Lung microvascular endothelial cell (primary cell): ENCODE measurements at regions not wholly inside any gene's neighbourhood (a gene's known extent, or its start where the extent isn't known, plus 50 kb on each side); places are given as distances from the start of the nearest gene placed in this dataset.
"Not testable (repeated sequence)": the region's sequence is repeated elsewhere in the genome, so short reads cannot be mapped to it uniquely, and the experiment has no call there.

Experiments used
- DNase-seq, 2 donors: peaks; one replicate each; pipeline versions ENCODE4 v3.0.0 to v3.0.0-alpha.2; 2010; ENCODE audit warnings: low read depth in 2 of 2

DNA sequence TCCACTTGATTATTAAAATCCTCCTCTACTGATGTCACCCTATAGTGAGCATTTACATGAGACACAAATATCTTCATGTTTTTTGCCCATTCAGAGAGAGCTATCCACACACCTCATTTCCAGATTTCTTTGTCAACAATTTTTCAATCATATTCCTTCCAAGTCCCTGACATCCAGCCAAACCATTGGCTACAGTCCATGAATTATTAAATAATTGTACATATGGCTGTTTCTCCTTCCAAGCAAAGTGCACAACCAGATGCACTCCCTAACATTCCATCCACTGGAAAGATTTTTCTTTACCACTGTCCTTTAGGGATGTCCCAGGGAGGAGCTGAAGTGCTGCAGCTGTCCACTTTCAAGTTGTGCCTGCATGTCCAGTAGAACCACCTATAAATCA lies 328.0 kb upstream of the MDFIC2 start:
- DNase-seq: no peak

DNA sequence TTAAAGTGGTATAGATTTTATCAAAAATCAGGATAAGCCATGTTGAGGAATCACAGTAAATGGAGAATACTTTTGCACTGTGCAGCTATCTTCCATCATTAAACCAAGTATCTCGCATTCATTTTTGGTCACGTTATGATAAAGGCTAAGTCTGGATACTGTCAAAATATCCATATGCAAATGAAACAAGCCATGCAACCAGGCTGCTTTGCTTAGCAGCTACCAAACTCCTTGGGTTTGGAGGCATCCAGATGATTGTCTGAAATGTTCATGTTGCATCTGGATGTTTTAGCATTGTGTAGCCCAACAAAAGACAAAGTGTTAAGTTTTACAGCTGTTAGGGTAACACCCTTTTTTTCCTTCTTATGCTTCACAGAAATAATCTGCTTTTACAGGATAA lies 322.9 kb upstream of the MDFIC2 start:
- no peak for DNase-seq

DNA sequence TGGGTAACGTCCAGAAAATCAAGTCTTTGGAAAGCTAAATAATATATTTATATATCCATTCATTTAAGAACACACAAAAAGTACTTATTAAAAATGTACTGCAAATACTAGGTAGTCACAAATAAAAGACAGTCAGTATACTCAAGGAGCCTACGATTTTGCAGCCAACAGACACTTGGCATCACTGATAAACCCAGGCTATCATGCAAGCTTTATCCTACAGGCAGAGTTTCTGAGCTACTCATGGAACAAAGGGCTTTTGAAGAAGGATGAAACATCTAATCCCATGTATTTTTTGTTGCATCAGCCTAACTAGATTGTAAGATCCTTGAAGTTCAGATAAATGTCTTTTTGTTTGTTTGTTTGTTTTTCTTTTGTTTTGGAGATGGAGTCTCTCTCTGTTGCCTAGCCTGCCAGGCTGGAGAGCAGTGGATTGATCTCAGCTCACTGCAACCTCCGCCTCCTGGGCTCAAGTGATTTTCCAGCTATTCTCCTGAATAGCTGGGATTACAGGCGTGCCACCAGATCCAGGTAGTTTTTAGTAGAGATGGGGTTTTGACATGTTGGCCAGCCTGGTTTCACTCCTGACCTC lies 319.4 kb upstream of the MDFIC2 start:
- no peak for DNase-seq

DNA sequence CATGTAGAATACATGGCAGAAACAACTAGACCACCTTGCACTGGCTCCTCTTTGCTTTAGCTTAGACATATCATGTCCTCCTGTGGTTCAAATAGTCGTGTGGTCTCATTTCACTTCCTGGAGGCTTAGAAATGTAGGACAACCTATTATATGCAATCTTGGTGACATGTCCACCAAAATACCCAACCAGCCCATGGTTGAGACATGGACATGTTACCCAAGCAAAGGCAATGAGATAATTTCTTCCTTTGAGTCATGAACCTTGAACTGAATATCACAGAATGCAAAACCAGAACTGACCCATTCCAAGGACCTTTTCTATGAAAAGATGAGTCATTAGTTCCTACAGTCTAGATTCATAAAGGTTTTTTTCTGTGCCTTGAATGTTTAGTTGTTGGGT lies 309.0 kb upstream of the MDFIC2 start:
- no peak for DNase-seq

DNA sequence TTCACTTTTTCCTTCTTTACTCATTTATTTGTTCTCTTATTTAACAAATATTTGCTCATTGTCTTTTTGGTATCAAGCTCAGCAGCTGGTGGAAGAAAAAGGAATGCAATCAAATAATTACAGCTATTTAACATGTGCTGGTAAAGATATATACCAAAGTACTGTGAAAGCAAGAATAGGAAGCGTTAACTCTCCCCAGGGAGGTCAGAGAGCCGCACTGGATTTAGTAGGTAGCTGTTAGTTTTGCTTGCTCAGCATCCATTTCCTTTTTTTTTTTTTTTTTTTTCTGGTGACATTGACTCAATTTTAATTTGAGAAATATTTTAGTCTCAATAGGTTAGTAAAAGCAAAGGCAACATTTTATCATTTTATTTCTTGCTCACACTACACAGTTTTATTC lies 308.5 kb upstream of the MDFIC2 start:
- DNase-seq: no peak

DNA sequence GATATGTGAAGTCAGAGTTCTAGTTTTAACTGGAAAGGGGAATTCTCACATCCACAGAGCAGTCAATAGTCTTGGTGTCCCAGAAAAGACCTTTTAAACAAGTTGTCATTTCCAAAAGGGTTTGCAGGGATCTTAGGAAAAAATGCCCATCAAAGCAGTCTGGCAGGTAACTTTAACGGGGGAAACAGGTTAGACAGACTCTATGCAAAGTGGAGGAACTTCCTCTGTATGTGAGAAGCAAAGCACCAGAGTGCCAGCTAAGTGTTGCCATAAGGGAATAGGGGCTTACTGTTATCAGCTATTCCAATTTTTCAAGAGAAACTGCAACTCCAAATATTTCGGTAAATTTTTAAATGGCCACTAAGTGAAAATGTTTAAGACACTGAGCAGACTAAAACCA lies 307.9 kb upstream of the MDFIC2 start:
- no peak for DNase-seq

DNA sequence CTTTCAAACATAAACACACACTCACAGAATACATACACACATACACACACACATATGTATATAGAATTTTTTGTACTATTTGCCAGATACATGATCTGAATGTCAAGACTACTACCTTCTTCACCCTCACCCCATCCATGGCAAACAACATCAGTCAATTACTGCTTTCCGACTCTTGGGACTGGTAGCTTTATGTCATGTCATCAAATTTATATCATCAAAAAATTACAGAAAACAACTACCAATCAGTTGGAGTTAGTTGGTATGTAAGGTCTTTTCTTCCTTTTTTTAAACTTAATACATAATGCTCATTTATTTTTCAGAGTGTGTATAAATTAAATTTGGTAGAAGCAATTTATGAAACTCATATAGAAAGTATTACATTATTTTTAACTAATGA lies 305.7 kb upstream of the MDFIC2 start:
- DNase-seq: no peak

DNA sequence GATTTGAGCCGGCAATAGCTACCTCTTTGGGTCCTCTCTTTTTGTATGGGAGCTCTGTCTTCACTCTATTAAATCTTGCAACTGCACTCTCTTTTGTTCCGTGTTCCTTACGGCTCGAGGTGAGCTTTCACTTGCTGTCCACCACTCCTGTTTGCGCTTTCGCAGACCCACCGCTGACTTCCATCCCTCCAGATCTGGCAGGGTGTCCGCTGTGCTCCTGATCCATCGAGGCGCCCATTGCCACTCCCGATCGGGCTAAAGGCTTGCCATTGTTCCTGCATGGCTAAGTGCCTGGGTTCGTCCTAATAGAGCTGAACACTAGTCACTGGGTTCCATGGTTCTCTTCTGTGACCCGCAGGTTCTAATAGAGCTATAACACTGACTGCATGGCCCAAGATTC lies 304.9 kb upstream of the MDFIC2 start:
- not testable (repeated sequence) for DNase-seq

DNA sequence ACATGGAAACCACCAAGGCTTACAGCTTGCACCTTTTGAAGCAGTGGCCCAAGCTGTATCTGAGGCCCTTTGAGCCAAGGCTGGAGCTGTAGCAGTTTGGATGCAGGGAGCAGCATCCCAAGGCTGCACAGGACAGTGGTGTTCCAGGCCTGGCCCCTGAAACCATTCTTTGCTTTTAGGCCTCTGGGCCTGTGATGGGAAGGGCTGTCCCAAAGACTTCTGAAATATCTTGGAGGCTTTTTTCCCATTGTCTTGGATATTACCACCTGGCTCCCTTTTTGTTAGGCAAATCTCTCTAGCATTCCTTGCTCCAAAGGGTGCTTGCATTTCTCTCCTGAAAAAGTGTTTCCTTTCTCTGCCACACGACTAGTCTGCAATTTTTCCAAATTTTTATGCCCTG lies 302.8 kb upstream of the MDFIC2 start:
- no peak for DNase-seq

DNA sequence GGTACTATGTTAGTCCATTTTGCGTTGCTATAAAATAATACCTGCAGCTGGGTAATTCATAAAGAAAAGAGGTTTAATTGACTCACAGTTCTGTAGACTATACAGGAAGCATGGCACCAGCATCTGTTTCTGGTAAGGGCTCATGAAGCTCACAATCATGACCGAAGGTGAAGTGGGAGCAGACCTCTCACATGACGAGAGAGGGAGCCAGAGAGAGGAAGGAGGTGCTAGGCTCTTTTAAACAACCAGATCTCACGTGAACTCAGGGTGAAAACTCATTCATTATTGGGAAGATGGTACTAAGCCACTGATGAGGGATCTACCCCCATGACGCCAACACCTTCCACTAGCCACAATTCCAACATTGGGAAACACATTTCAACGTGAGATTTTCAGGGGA lies 301.7 kb upstream of the MDFIC2 start:
- no peak for DNase-seq

DNA sequence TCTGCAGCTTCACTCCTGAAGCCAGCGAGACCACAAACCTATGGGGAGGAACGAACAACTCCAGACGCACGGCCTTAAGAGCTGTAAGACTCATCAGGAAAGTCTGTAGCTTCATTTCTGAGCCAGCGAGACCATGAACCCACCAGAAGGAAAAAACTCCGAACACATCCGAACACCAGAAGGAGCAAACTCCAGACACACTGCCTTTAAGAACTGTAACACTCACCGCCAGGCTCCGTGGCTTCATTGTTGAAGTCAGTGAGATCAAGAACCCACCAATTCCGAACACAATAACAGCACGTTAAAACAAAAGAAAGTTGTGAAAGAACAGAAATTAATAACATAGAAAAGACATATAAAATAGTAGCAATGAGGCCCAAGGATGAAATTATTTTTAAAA lies 300.5 kb upstream of the MDFIC2 start:
- no peak for DNase-seq

DNA sequence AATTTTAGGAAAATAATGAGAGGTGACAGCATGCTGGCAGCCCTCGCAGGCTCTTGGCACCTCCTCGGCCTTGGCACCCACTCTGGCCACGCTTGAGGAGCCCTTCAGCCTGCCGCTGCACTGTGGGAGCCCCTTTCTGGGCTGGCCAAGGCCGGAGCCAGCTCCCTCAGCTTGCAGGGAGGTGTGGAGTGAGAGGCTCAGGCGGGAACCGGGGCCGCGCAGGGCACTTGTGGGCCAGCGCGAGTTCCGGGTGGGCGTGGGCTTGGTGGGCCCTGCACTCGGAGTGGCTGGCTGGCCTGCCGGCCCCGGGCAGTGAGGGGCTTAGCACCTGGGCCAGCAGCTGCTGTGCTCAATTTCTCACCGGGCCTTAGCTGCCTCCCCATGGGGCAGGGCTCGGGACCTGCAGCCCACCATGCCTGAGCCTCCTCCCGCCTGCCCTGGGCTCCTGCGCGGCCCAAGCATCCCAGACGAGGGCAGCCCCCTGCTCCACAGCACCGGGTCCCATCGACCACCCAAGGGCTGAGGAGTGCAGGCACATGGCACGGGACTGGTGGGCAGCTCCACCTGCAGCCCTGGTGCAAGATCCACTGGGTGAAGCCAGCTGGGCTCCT lies 299.3 kb upstream of the MDFIC2 start:
- DNase-seq: not testable (repeated sequence)

DNA sequence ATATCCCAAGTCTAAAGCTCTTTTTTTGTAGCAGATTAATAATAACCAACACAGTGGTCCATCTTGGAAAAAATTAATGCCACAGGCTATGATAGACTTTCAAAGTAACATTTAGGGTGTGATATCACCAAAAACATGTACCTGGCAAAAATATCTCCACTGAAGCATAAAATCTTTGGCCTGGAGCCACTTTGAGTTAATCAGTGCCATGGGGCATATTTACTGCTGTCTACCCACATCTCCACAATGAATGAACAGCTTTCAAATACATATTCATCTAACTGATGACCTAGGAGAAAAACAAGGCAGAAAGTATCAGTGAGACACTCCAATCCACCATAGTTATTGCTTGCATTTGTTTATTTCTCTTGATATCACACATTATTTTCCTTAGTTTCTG lies 296.0 kb upstream of the MDFIC2 start:
- DNase-seq: no peak

DNA sequence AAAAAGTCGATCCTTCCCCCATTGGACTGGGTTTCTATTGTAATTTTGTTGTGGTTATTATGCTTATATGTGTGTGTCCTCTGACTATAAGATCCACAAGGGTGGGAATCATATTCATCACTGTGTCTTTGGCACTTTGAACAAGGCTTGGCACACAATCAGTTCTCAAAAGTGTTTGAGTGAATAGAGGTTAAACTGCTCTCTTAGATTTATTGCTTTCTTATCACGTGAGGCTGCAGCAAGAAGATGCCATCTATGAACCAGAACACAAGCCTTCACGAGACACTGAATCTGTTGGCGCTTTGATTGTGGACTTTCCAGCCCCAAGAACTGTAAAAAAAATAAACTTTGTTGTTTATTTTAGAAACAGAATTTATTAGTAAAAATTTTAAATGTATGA lies 295.0 kb upstream of the MDFIC2 start:
- no peak for DNase-seq

DNA sequence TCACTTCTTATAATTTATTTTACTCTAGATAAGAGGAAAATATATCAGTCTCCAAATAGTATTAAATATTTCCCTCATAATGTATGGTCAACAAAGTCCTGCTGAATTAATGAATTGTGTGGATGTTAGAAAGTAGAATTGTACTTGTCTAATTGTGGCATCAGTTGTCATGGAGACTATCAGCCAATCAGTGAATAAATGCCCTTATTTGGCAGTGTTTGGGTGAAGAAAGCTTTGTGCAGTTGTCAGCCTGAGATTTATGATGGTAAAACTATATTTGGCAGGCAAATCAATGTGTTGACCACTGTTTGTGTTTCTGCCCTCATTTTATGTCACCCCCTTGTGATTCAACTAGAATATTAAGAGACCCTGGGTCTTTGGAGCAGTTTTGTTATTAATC lies 293.6 kb upstream of the MDFIC2 start:
- DNase-seq: peak; percentile 19 to 24

DNA sequence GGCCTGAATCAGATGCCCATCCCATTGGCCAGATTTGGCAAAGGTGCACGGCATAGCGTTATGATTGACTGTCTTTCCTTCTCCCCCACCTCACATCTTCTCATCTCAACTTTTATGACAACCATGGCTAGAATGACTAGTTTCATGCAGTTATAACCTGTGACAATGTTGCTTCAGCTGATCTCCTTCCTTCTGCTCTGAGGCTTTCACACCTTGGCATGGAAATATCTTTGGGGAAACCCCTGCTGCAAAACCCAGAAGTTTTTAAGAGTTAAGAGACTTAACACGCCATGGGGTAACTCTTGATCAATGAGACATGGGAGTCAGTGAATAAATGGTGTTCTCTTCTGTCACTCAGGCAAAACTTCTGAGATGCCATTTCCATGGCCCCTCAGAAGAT lies 290.7 kb upstream of the MDFIC2 start:
- DNase-seq: no peak

DNA sequence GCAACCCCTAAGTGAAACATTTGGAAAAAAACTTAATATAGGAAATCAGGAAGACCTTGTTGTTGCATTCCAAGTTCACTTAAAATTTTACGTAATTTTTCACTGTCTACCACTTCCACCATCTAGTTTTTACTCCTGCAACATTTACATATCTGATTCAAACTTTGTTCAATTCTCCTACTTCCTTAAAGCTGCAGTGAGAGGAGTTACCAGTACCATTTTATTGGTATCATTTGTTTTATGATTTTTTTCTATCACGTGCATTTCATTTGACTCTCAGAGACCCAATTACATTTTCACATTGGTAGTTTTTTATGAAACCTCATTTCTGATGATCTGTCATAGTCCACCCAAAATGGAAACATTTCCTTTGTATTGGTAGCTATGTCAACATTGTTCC lies 284.9 kb upstream of the MDFIC2 start:
- DNase-seq: peak in 1 of 2 donors; percentile 7

DNA sequence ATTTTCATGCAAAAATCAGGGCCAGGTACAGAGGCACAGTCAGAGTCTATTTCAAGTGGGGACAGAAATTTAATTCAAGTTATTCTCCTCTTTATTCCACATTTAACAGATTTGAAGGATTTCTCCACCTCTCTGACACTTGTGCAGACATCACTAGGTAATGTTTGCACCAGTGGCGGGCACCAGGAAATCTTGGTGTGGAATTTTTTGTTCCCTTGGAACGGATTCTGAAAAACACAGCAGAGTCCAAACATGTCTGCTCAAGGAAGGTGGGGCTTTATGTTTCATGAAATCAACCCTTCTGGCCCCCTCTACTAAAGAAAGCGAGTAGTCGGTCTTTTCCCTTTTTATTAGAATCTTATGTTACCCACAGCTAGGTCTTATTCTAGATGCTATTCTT lies 271.2 kb upstream of the MDFIC2 start:
- no peak for DNase-seq

DNA sequence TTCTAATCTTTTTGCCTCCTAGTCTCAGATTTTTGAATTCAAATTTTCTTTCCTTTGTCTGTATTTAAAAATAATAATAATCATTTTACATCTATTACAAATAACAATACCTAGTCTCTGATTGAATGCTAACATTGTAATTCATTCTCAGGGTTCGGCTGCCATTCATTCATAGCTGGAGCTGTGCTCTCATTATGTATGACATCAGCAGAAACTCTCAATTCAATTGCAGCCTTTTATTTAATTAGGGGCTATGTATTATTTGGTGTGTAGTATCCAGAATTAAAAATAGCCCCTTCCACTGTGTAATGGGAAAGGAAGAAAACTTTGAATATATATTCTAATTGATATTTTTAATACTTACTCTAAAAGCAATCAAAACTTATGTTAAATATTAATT lies 270.4 kb upstream of the MDFIC2 start:
- no peak for DNase-seq

DNA sequence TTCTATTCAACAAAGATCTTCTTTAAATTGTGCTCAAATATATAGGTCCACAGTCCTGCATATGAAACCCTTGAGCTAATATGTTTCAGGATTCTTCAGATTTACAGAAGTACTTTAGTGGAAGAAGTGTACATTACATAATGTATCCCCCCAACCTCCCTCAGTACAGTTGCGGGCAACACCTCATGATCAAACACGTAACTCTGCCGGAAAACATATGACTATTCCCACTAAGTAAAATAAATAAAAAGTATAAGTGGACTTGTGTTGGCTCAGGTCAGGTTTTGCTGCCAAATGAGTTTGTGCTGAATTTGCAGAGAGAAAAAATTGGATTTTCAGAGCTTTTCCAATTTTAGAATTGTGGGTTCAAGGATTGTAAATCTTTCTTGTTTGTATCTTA lies 267.6 kb upstream of the MDFIC2 start:
- peak in 1 of 2 donors; percentile 42 for DNase-seq

DNA sequence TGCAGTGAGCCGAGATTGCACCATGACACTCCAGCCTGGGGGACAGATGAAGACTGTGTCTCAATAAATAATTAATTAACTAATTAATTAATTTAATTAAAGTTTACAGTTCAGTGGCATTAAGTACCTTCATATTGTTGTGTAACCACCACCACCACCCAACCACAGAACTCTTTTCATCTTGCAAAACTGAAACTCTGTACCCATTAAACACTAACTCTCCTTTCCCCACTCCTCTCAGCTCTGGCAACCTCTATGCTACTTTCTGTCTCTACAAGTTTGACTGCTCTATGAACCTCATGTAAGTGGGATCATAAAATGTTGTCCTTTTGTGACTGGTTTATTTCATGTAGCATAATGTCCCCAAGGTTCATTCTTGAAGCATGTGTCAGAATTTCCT lies 259.3 kb upstream of the MDFIC2 start:
- DNase-seq: no peak

DNA sequence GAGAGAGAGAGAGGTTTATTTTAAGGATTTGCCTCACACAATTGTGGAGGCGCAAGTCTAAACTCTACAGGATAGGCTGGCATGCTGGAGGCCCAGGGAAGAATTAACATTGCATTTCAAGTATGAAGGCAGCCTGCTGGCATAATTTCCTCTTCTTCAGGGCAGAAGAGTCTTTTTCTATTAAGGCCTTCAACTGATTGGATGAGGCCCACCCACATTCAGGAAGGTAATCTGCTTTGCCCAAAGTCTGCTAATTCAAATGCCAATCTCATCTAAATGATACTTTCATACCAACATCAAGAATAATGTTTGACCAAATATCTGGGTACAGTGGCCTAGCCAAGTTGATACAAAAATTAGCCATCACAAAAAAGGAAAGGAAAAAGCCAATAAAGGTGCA lies 258.1 kb upstream of the MDFIC2 start:
- no peak for DNase-seq

DNA sequence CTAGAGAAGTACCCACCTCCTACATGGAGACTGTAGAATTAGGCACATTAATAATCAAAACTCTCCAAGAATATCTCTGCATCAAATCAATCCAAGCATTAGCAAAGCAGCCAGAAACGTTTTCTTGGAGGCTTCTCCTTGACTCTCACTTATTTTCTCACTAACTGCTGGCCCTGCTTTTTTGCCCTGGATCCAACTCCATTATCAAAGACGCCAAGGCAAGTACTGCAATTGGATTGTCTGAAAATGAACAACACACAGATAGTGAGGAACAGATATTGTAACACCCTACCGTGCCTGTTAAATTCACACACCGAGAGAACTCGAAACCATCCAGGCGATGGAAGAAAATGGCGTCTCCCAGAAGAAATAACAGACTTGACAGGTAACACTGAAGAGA lies 256.2 kb upstream of the MDFIC2 start:
- no peak for DNase-seq

DNA sequence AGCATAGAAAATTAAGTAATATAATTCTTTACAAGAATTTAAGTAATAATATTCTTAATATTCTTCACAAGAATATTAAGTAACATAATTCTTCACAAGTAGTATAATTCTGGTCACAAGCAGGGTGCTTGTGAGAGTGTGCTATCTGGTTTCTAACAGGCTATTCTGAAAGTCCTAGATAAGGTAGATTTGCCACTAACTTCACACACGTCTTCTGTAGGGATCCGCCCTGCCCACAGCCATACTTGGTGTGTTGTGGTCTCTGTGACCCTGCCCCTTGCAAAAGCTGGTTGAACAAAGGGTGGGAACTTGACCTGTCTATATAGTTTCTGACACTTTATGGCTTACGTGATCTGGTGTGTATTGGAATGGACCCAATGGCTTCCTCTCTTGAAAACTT lies 253.4 kb upstream of the MDFIC2 start:
- DNase-seq: no peak
